H9 (cell line): ENCODE measurements at regions not wholly inside any gene's neighbourhood (a gene's known extent, or its start where the extent isn't known, plus 50 kb on each side); places are given as distances from the start of the nearest gene placed in this dataset.
A peak's percentile ranks its signal among the peaks of the same experiment; 100 is the strongest.

Source experiments
- DNase-seq: peaks from one replicate; pipeline ENCODE4 v3.0.0-alpha.2; 2017
- H2AFZ ChIP-seq: one replicate; pipeline ENCODE4 v1.6.1; 2013; ENCODE audit warnings: mild to moderate bottlenecking, low read length, control low read depth, moderate library complexity
- H2AK5ac ChIP-seq: 2 replicates; pipeline ENCODE4 v1.6.1; 2013; ENCODE audit warnings: low read length, control low read depth, mixed read lengths; ENCODE audit not compliant: insufficient read length
- H2BK120ac ChIP-seq: one replicate; pipeline ENCODE4 v1.6.1; 2013; ENCODE audit warnings: low read depth, mild to moderate bottlenecking, low read length, control low read depth, inconsistent platforms; ENCODE audit not compliant: poor library complexity, severe bottlenecking
- H2BK12ac ChIP-seq: 2 replicates; pipeline ENCODE4 v1.6.1; 2013; ENCODE audit warnings: low read length, control low read depth, mixed read lengths, low read depth; ENCODE audit not compliant: insufficient read length
- H2BK15ac ChIP-seq: 2 replicates; pipeline ENCODE4 v1.6.1; 2013; ENCODE audit warnings: low read depth, low read length, control low read depth
- H2BK20ac ChIP-seq: one replicate; pipeline ENCODE4 v1.6.1; 2013; ENCODE audit warnings: low read depth, mild to moderate bottlenecking, low read length, control low read depth, inconsistent platforms; ENCODE audit not compliant: poor library complexity, severe bottlenecking
- H2BK5ac ChIP-seq: 2 replicates; pipeline ENCODE4 v1.6.1; 2013; ENCODE audit warnings: low read length, control low read depth, mixed read lengths; ENCODE audit not compliant: insufficient read length
- H3K14ac ChIP-seq: 2 replicates; pipeline ENCODE4 v1.6.1; 2013; ENCODE audit warnings: low read length, control low read depth; ENCODE audit not compliant: insufficient read depth
- H3K18ac ChIP-seq: 2 replicates; pipeline ENCODE4 v1.6.1; 2013; ENCODE audit warnings: low read depth, mild to moderate bottlenecking, mixed read lengths, low read length, control low read depth; ENCODE audit not compliant: insufficient read length
- H3K23ac ChIP-seq: 2 replicates; pipeline ENCODE4 v1.6.1; 2013; ENCODE audit warnings: low read length, control low read depth, mixed read lengths, low read depth; ENCODE audit not compliant: insufficient read length
- H3K23me2 ChIP-seq: 2 replicates; pipeline ENCODE4 v1.6.1; 2013; ENCODE audit warnings: low read depth, mild to moderate bottlenecking, mixed read lengths, low read length, control low read depth; ENCODE audit not compliant: insufficient read length, poor library complexity, severe bottlenecking
- H3K27ac ChIP-seq: 2 replicates; pipeline ENCODE4 v1.5.1; 2013; ENCODE audit warnings: low read length, control low read depth, mixed read lengths, low read depth; ENCODE audit not compliant: insufficient read length
- H3K27me3 ChIP-seq: 2 replicates; pipeline ENCODE4 v1.6.1; 2013; ENCODE audit warnings: low read length, control low read depth, inconsistent platforms; ENCODE audit not compliant: insufficient read depth
- H3K4ac ChIP-seq: 2 replicates; pipeline ENCODE4 v1.6.1; 2013; ENCODE audit warnings: low read depth, mild to moderate bottlenecking, control low read depth, inconsistent platforms, low read length, moderate library complexity
- H3K4me1 ChIP-seq: 2 replicates; pipeline ENCODE4 v1.6.1; 2013; ENCODE audit warnings: low read length, control low read depth, inconsistent platforms; ENCODE audit not compliant: insufficient read depth
- H3K4me2 ChIP-seq: 2 replicates; pipeline ENCODE4 v1.6.1; 2013; ENCODE audit warnings: low read length, control low read depth, mixed read lengths; ENCODE audit not compliant: insufficient read length, insufficient read depth
- H3K56ac ChIP-seq: 2 replicates; pipeline ENCODE4 v1.6.1; 2013; ENCODE audit warnings: low read depth, mild to moderate bottlenecking, mixed read lengths, low read length, control low read depth; ENCODE audit not compliant: insufficient read length
- H3K79me1 ChIP-seq: 2 replicates; pipeline ENCODE4 v1.6.1; 2013; ENCODE audit warnings: low read depth, mild to moderate bottlenecking, moderate library complexity, low read length, control low read depth, inconsistent platforms; ENCODE audit not compliant: insufficient read depth, poor library complexity, severe bottlenecking
- H3K79me2 ChIP-seq: 2 replicates; pipeline ENCODE4 v1.6.1; 2013; ENCODE audit warnings: low read length, control low read depth, inconsistent platforms; ENCODE audit not compliant: insufficient read depth
- H3K9ac ChIP-seq: 2 replicates; pipeline ENCODE4 v1.6.1; 2013; ENCODE audit warnings: low read length, control low read depth, mixed read lengths; ENCODE audit not compliant: insufficient read length; ENCODE audit errors: extremely low read depth
- H3K9me3 ChIP-seq: one replicate; pipeline ENCODE4 v1.6.1; 2013; ENCODE audit warnings: low read depth, low read length, inconsistent platforms; ENCODE audit not compliant: control insufficient read depth
- H3T11ph ChIP-seq: one replicate; pipeline ENCODE4 v1.6.1; 2013; ENCODE audit warnings: mild to moderate bottlenecking, low read length, control low read depth, inconsistent platforms
- H4K20me1 ChIP-seq: one replicate; pipeline ENCODE4 v1.6.1; 2013; ENCODE audit not compliant: control insufficient read depth, insufficient read length, insufficient read depth
- H4K5ac ChIP-seq: 2 replicates; pipeline ENCODE4 v1.6.1; 2013; ENCODE audit warnings: low read depth, mild to moderate bottlenecking, mixed read lengths, low read length, control low read depth; ENCODE audit not compliant: insufficient read length
- H4K8ac ChIP-seq: replicated peaks from 2 replicates; pipeline ENCODE4 v1.6.1; 2013; ENCODE audit warnings: low read length, control low read depth, mixed read lengths, low read depth; ENCODE audit not compliant: insufficient read length
- H4K91ac ChIP-seq: 2 replicates; pipeline ENCODE4 v1.6.1; 2013; ENCODE audit warnings: low read depth, mild to moderate bottlenecking, moderate library complexity, mixed read lengths, low read length, control low read depth; ENCODE audit not compliant: insufficient read length
- H3K27ac Mint-ChIP-seq, 3 experiments: 2 replicates in 2 of 3; 3 replicates in 1 of 3; pipeline ENCODE4 v1.8.0; 2020 to 2021; ENCODE audit warnings: mixed read lengths in 3 of 3, mild to moderate bottlenecking in 1 of 3, moderate library complexity in 1 of 3
- H3K27me3 Mint-ChIP-seq: 2 replicates; pipeline ENCODE4 v1.8.0; 2021; ENCODE audit warnings: low read depth, mild to moderate bottlenecking, moderate library complexity, mixed read lengths
- H3K36me3 Mint-ChIP-seq, 3 experiments: 2 replicates in 2 of 3; 3 replicates in 1 of 3; pipeline ENCODE4 v1.8.0; 2020 to 2021; ENCODE audit warnings: low read depth in 3 of 3, mixed read lengths in 3 of 3; ENCODE audit not compliant: insufficient read depth in 1 of 3
- H3K4me1 Mint-ChIP-seq, 2 experiments: 2 replicates each; pipeline ENCODE4 v1.8.0; 2020; ENCODE audit warnings: mixed read lengths in 2 of 2
- H3K4me3 Mint-ChIP-seq, 2 experiments: 2 replicates in 1 of 2; 3 replicates in 1 of 2; pipeline ENCODE4 v1.8.0; 2020 to 2021; ENCODE audit warnings: mild to moderate bottlenecking in 2 of 2, mixed read lengths in 2 of 2, moderate library complexity in 1 of 2
- H3K9me3 Mint-ChIP-seq, 2 experiments: 2 replicates in 1 of 2; 3 replicates in 1 of 2; pipeline ENCODE4 v1.8.0; 2020; ENCODE audit warnings: mild to moderate bottlenecking in 2 of 2, mixed read lengths in 2 of 2, moderate library complexity in 1 of 2
- WGBS: extraction: QIAGEN DNeasy Blood & Tissue Kit; methylation state at CpG from one replicate; pipeline ENCODE4 v1.1.7; 2013; ENCODE audit warnings: missing lambda C conversion rate, low lambda C conversion rate, mixed read lengths; ENCODE audit not compliant: insufficient read length; ENCODE audit errors: extremely low coverage; 5-methylcytosine and 5-hydroxymethylcytosine counted together
- TF ChIP-seq, protein P1 (sequence below): fragments of 200-600 bp; sonication (generic); conservative IDR thresholded peaks from 3 replicates; pipeline ENCODE4 v1.8.0; 2021; ENCODE audit warnings: antibody characterized with exemption, mild to moderate bottlenecking

DNA sequence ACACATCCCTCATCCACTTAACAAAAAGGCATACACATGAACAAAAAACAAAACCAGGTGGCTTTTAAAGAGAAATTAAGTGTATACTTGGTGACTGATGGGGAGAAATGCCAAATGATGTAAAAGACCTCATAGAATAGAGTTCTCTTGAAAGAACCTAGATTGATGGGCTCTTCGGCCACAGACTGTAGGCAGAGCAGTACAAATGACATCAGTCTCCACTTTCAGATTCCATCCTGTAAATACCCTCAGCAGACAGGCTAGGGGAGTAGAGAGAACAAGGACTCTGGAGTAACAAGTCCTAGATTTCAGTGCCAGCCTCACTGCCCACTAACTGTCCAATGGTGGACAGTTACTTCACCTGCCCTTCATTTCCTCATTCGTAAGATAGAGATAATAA is 203.8 kb downstream of the MZT1 start:
- no peak overlapping the region for H2AK5ac ChIP-seq
- H3K27me3 Mint-ChIP-seq = peaks cover 18% of the 10 kb centered on the region
- H4K5ac ChIP-seq = no peak overlapping the region
- H3K9ac ChIP-seq = no peak overlapping the region
- no CpG with 5 or more reads among the region's 2 CpGs for WGBS
- H3K27ac Mint-ChIP-seq = peak overlapping the region in 1 of 3 experiments; percentile 62; a peak in 1 of 7 replicates
- no peak overlapping the region for H3T11ph ChIP-seq
- no peaks in the 10 kb centered on the region for H3K23me2 ChIP-seq
- no peaks in the 10 kb centered on the region for H3K79me2 ChIP-seq
- H3K56ac ChIP-seq = no peak overlapping the region
- peaks cover 3% of the 10 kb centered on the region; the same call in 1 of the 2 replicates for H3K4me1 ChIP-seq
- H3K36me3 Mint-ChIP-seq = peaks cover 0 to 2% (median 0%) of the 10 kb centered on the region in 3 experiments; a peak in 2 of 7 replicates
- H4K20me1 ChIP-seq = no peaks in the 10 kb centered on the region
- no peak overlapping the region for H3K23ac ChIP-seq
- H2BK120ac ChIP-seq = no peak overlapping the region
- H3K4ac ChIP-seq = no peak overlapping the region
- no peak overlapping the region for H3K4me2 ChIP-seq
- no peaks in the 10 kb centered on the region for H3K79me1 ChIP-seq
- H2BK12ac ChIP-seq = no peak overlapping the region
- H3K27ac ChIP-seq = no peak overlapping the region
- H2BK20ac ChIP-seq = no peak overlapping the region
- no peak overlapping the region for H4K91ac ChIP-seq
- DNase-seq = no peak
- no peak overlapping the region for H2BK5ac ChIP-seq
- H4K8ac ChIP-seq = no peak overlapping the region
- TF ChIP-seq, protein P1, sequence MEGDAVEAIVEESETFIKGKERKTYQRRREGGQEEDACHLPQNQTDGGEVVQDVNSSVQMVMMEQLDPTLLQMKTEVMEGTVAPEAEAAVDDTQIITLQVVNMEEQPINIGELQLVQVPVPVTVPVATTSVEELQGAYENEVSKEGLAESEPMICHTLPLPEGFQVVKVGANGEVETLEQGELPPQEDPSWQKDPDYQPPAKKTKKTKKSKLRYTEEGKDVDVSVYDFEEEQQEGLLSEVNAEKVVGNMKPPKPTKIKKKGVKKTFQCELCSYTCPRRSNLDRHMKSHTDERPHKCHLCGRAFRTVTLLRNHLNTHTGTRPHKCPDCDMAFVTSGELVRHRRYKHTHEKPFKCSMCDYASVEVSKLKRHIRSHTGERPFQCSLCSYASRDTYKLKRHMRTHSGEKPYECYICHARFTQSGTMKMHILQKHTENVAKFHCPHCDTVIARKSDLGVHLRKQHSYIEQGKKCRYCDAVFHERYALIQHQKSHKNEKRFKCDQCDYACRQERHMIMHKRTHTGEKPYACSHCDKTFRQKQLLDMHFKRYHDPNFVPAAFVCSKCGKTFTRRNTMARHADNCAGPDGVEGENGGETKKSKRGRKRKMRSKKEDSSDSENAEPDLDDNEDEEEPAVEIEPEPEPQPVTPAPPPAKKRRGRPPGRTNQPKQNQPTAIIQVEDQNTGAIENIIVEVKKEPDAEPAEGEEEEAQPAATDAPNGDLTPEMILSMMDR = no peak
- H3K9me3 ChIP-seq = no peaks in the 10 kb centered on the region
- H3K14ac ChIP-seq = no peak overlapping the region
- no peak overlapping the region for H3K18ac ChIP-seq
- no peak overlapping the region for H2AFZ ChIP-seq
- H3K9me3 Mint-ChIP-seq = peaks cover 0 to 9% of the 10 kb centered on the region in 2 experiments; a peak in 4 of 5 replicates
- no peaks in the 10 kb centered on the region for H3K27me3 ChIP-seq
- H2BK15ac ChIP-seq = no peak overlapping the region
- H3K4me3 Mint-ChIP-seq = no peak overlapping the region
- peaks cover 20 to 34% of the 10 kb centered on the region in 2 experiments for H3K4me1 Mint-ChIP-seq
